Caco-2 (cell line): ENCODE measurements at regions not wholly inside any gene's neighbourhood (a gene's known extent, or its start where the extent isn't known, plus 50 kb on each side); places are given as distances from the start of the nearest gene placed in this dataset.

Experiments
- BruUV-seq: library from RNA; stranded (reverse); fragments of 400-500 nt; replicated peaks from 2 replicates; lab custom pipeline; 2021; lab: Mats Ljungman, UMichigan
- CTCF ChIA-PET: fragments of 300-600 bp; sonication (Branson Sonifier 250); formaldehyde crosslinking; loops from one replicate; lab custom pipeline; 2022; ENCODE audit warnings: antibody characterized with exemption; lab: Charles Lee
- POLR2A ChIA-PET: fragments of 300-600 bp; sonication (Branson Sonifier 250); formaldehyde crosslinking; loops from one replicate; lab custom pipeline; 2022; ENCODE audit warnings: antibody characterized with exemption; lab: Charles Lee
- DNase-seq, 2 experiments: peaks; one replicate each; pipeline versions ENCODE4 v3.0.0 to v3.0.0-alpha.2; 2020 to 2022
- H3K27me3 ChIP-seq: replicated peaks from 2 replicates; pipeline ENCODE4 v1.6.0; 2011; ENCODE audit warnings: low read length; ENCODE audit not compliant: control insufficient read depth, insufficient read depth
- H3K36me3 ChIP-seq: 2 replicates; pipeline ENCODE4 v1.5.1; 2011; ENCODE audit warnings: low read length; ENCODE audit not compliant: control insufficient read depth, insufficient read depth
- H3K4me1 ChIP-seq: fragments of 250-450 bp; sonication (Bioruptor Pico); 2 replicates; pipeline ENCODE4 v1.5.1; 2020; ENCODE audit warnings: mild to moderate bottlenecking
- H3K4me3 ChIP-seq: 2 replicates; pipeline ENCODE4 v1.5.1; 2011; ENCODE audit warnings: low read depth, mild to moderate bottlenecking, control low read depth, low read length
- H3K9me3 ChIP-seq: fragments of 250-450 bp; sonication (Bioruptor Pico); 2 replicates; pipeline ENCODE4 v1.5.1; 2020; ENCODE audit warnings: mild to moderate bottlenecking, moderate library complexity
- H3K27ac Mint-ChIP-seq: one replicate; pipeline ENCODE4 v1.8.0; 2022; ENCODE audit warnings: mixed read lengths; ENCODE audit not compliant: unreplicated experiment
- H3K27me3 Mint-ChIP-seq: one replicate; pipeline ENCODE4 v1.8.0; 2022; ENCODE audit warnings: mixed read lengths; ENCODE audit not compliant: insufficient read depth, unreplicated experiment
- H3K36me3 Mint-ChIP-seq: one replicate; pipeline ENCODE4 v1.8.0; 2022; ENCODE audit warnings: mild to moderate bottlenecking, mixed read lengths; ENCODE audit not compliant: insufficient read depth, unreplicated experiment
- H3K4me1 Mint-ChIP-seq: one replicate; pipeline ENCODE4 v1.8.0; 2022; ENCODE audit warnings: low read depth, mixed read lengths; ENCODE audit not compliant: unreplicated experiment
- H3K4me3 Mint-ChIP-seq: one replicate; pipeline ENCODE4 v1.8.0; 2022; ENCODE audit warnings: mild to moderate bottlenecking, moderate library complexity, mixed read lengths; ENCODE audit not compliant: unreplicated experiment
- H3K9me3 Mint-ChIP-seq: one replicate; pipeline ENCODE4 v1.8.0; 2022; ENCODE audit warnings: mixed read lengths; ENCODE audit not compliant: unreplicated experiment
- CTCF ChIP-seq, 2 experiments: fragments of 200-600 bp in 1 of 2; IDR thresholded peaks; 1 replicate in 1 of 2; 2 replicates in 1 of 2; pipeline versions ENCODE4 v1.5.1 to v1.8.0; 2011 to 2022; ENCODE audit warnings: antibody characterized with exemption in 1 of 2, control low read depth in 1 of 2, inconsistent platforms in 1 of 2, low read depth in 1 of 2, low read length in 1 of 2, mild to moderate bottlenecking in 1 of 2, moderate library complexity in 1 of 2; ENCODE audit not compliant: insufficient read depth in 1 of 2, severe bottlenecking in 1 of 2, unreplicated experiment in 1 of 2
- intact Hi-C: fragments of 100-400 bp; cut with micrococcal nuclease; formaldehyde crosslinking; loops from one replicate; pipeline ENCODE4 v1.10.0; 2022; ENCODE audit not compliant: unreplicated experiment

- no peaks in the 10 kb centered on the region for H3K4me1 Mint-ChIP-seq
- H3K36me3 Mint-ChIP-seq: no peaks in the 10 kb centered on the region
- no peaks in the 10 kb centered on the region for H3K27me3 Mint-ChIP-seq
- Histone ChIP-seq H3K9me3 (no peaks in the 10 kb centered on the region), H3K27me3 (no peaks in the 10 kb centered on the region), H3K4me1 (peaks cover 17% of the 10 kb centered on the region), H3K36me3 (no peaks in the 10 kb centered on the region), H3K4me3 (no peak overlapping the region)
- POLR2A ChIA-PET: no interaction called here
- no peak for TF ChIP-seq CTCF (IDR thresholded peaks at IDR 0.05; ENCODE audit: insufficient read depth in 1 of 2, low read depth in 1 of 2, low read length in 1 of 2, severe bottlenecking in 1 of 2, unreplicated experiment in 1 of 2)
- no peak overlapping the region for H3K27ac Mint-ChIP-seq
- BruUV-seq: no TSS peak
- CTCF ChIA-PET: interaction anchor here (0.9 to 1.4 kb wide), 2 partner anchors 29 to 247 kb away, joined by 3 to 6 read pairs; no protein-coding TSS in a partner anchor
- H3K4me3 Mint-ChIP-seq: no peak overlapping the region
- intact Hi-C loops: loop anchor here (2.0 kb wide), 1 partner anchor 22 kb away; no protein-coding TSS in a partner anchor
- no peaks in the 10 kb centered on the region for H3K9me3 Mint-ChIP-seq
- no peak for DNase-seq
Observed at GRCh38 chr16:85369060-85369459, 244.1 kb upstream of the GSE1 start.

- H3K9me3 ChIP-seq: no peaks in the 10 kb centered on the region
- no peaks in the 10 kb centered on the region for H3K36me3 Mint-ChIP-seq
- H3K4me3 Mint-ChIP-seq: no peak overlapping the region
- no peak overlapping the region for H3K27ac Mint-ChIP-seq
- H3K36me3 ChIP-seq: no peaks in the 10 kb centered on the region
- no peak overlapping the region for H3K4me3 ChIP-seq
- no peaks in the 10 kb centered on the region for H3K27me3 Mint-ChIP-seq
- no peaks in the 10 kb centered on the region for H3K4me1 Mint-ChIP-seq
- H3K4me1 ChIP-seq: peaks cover 13% of the 10 kb centered on the region
- CTCF ChIA-PET: interaction anchor here (0.9 to 1.4 kb wide), 2 partner anchors 28 to 246 kb away, joined by 3 to 6 read pairs; no protein-coding TSS in a partner anchor
- intact Hi-C loops: loop anchor here (2.0 kb wide), 2 partner anchors 21 to 241 kb away; no protein-coding TSS in a partner anchor
- TF ChIP-seq CTCF (IDR thresholded peaks at IDR 0.05; ENCODE audit: insufficient read depth in 1 of 2, low read depth in 1 of 2, low read length in 1 of 2, severe bottlenecking in 1 of 2, unreplicated experiment in 1 of 2): peak; percentile 91
- POLR2A ChIA-PET: no interaction called here
- H3K9me3 Mint-ChIP-seq: no peaks in the 10 kb centered on the region
- DNase-seq: peak; percentile 66 to 83
- no TSS peak for BruUV-seq
- no peaks in the 10 kb centered on the region for H3K27me3 ChIP-seq
Observed at GRCh38 chr16:85369741-85370528, 243.2 kb upstream of the GSE1 start.

- no peaks in the 10 kb centered on the region for H3K4me1 Mint-ChIP-seq
- POLR2A ChIA-PET: no interaction called here
Observed at GRCh38 chr16:85370543-85370880, 242.6 kb upstream of the GSE1 start.

More at GRCh38 chr16:85370543-85370880, 242.6 kb upstream of the GSE1 start:
- DNase-seq: no peak
- Mint-ChIP-seq H3K9me3 (no peaks in the 10 kb centered on the region), H3K4me3 (no peak overlapping the region), H3K27me3 (no peaks in the 10 kb centered on the region), H3K27ac (no peak overlapping the region), H3K36me3 (no peaks in the 10 kb centered on the region)
- Histone ChIP-seq H3K4me3 (no peak overlapping the region), H3K9me3 (no peaks in the 10 kb centered on the region), H3K36me3 (no peaks in the 10 kb centered on the region), H3K27me3 (no peaks in the 10 kb centered on the region), H3K4me1 (peaks cover 7% of the 10 kb centered on the region)
- BruUV-seq: no TSS peak
- CTCF ChIA-PET: interaction anchor here (0.6 to 1.4 kb wide), 2 partner anchors 28 to 246 kb away, joined by 4 to 6 read pairs; no protein-coding TSS in a partner anchor
- TF ChIP-seq CTCF (IDR thresholded peaks at IDR 0.05; ENCODE audit: insufficient read depth in 1 of 2, low read depth in 1 of 2, low read length in 1 of 2, severe bottlenecking in 1 of 2, unreplicated experiment in 1 of 2): no peak
- intact Hi-C loops: loop anchor here (2.0 kb wide), 1 partner anchor 240 kb away; no protein-coding TSS in a partner anchor
